ENCODE measurements at regions not wholly inside any gene's neighbourhood (a gene's known extent, or its start where the extent isn't known, plus 50 kb on each side); places are given as distances from the start of the nearest gene placed in this dataset.
"Not testable (repeated sequence)": the region's sequence is repeated elsewhere in the genome, so short reads cannot be mapped to it uniquely, and the experiment has no call there.

DNA sequence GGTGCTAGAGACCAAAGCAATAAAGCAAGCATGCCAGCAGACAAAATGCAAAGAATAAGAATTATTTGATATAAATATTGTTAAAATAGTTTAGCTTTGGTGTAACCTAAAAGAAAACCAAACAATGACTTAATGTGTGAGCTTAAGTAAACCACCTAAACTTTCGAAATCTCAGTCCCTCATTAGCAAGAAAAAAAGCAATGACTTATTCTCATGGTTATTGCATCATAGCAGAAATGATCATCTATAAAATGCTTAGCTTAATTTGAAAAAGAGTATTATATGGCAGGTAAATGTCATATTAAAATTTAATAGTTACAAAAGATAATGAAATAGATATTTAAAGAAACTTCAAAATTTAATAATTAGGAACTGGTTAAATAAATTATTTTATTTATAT lies 1395.7 kb upstream of the EYS start:
- H3K36me3 ChIP-seq (ENCODE audit: insufficient read depth, low read length): no peaks in the 10 kb centered on the region
- H3K4me1 Mint-ChIP-seq: no peaks in the 10 kb centered on the region
- H3K27me3 Mint-ChIP-seq: no peaks in the 10 kb centered on the region
- DNase-seq: no peak
- no peak overlapping the region for H3K27ac Mint-ChIP-seq
- H3K27me3 ChIP-seq (ENCODE audit: insufficient read depth, low read length): no peaks in the 10 kb centered on the region
- H3K9me3 ChIP-seq (ENCODE audit: control insufficient read depth in 1 of 2, low read length in 2 of 2): no peaks in the 10 kb centered on the region
- no peak overlapping the region for H3K27ac ChIP-seq (ENCODE audit: low read depth, low read length)
- ChIA-PET POLR2A (ENCODE audit: partially characterized antibody) (no interaction called here), CTCF (ENCODE audit: partially characterized antibody) (no interaction called here)
- no peaks in the 10 kb centered on the region for H3K4me1 ChIP-seq (ENCODE audit: insufficient read depth, low read length)
- intact Hi-C loops (cut with micrococcal nuclease): no loop called here
- peaks cover 3 to 13% (median 7%) of the 10 kb centered on the region in 8 donors for H3K9me3 Mint-ChIP-seq
- no peaks in the 10 kb centered on the region for H3K36me3 Mint-ChIP-seq
- no peak overlapping the region for H3K4me3 ChIP-seq (ENCODE audit: low read length in 2 of 2)
- no peak overlapping the region for H3K4me3 Mint-ChIP-seq

DNA sequence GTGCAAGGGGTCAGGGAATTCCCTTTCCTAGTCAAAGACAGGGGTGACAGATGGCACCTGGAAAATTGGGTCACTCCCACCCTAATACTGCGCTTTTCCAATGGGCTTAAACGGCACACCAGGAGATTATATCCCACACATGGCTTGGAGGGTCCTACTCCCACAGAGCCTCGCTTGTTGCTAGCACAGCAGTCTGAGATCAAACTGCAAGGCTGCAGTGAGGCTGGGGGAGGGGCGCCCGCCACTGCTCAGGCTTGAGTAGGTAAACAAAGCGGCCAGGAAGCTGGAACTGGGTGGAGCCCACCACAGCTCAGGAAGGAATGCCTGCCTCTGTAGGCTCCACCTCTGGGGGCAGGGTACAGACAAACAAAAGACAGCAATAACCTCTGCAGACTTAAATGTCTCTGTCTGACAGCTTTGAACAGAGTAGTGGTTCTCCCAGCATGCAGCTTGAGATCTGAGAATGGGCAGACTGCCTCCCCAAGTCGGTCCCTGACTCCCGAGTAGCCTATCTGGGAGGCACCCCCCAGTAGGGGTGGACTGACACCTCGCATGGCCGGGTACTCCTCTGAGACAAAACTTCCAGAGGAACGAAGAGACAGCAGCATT lies 1388.7 kb upstream of the EYS start:
- intact Hi-C loops (cut with micrococcal nuclease); H3K36me3 Mint-ChIP-seq; H3K27ac ChIP-seq (ENCODE audit: low read depth, low read length); DNase-seq; CTCF ChIA-PET (ENCODE audit: partially characterized antibody); H3K27me3 Mint-ChIP-seq; POLR2A ChIA-PET (ENCODE audit: partially characterized antibody); H3K36me3 ChIP-seq (ENCODE audit: insufficient read depth, low read length); H3K4me3 Mint-ChIP-seq; H3K9me3 ChIP-seq (ENCODE audit: control insufficient read depth in 1 of 2, low read length in 2 of 2); H3K9me3 Mint-ChIP-seq; H3K4me1 Mint-ChIP-seq; H3K27me3 ChIP-seq (ENCODE audit: insufficient read depth, low read length); H3K4me1 ChIP-seq (ENCODE audit: insufficient read depth, low read length); H3K4me3 ChIP-seq (ENCODE audit: low read length in 2 of 2): not testable (repeated sequence)
- H3K27ac Mint-ChIP-seq: peak overlapping the region in 1 of 7 donors; percentile 29

DNA sequence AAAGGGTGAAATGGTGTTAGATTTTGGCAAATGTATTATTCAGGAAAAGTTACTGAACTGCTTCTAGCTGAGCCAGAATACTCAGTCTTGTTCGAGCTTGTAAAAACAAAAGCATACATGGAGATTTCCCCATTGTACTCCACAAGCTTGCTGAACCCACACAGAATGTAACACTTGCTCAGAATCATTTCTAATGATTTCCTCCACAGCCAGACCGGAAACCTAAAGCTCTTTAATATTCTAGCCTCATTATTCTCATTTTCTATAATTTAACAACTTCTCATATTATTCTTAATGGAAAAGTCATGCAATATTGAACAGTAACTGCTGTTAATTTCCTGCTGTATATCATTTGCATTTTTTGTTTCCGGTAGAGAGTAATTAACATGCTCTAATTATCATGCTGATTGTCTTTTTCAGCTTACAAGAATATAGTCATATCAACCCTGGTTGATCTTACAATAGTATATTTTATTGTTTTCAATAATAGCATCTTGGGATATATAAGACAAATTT lies 1387.5 kb upstream of the EYS start:
- ChIA-PET POLR2A (ENCODE audit: partially characterized antibody) (no interaction called here), CTCF (ENCODE audit: partially characterized antibody) (no interaction called here)
- no peaks in the 10 kb centered on the region for H3K4me1 Mint-ChIP-seq
- Histone ChIP-seq H3K9me3 (ENCODE audit: control insufficient read depth in 1 of 2, low read length in 2 of 2) (no peaks in the 10 kb centered on the region), H3K4me1 (ENCODE audit: insufficient read depth, low read length) (no peaks in the 10 kb centered on the region), H3K4me3 (ENCODE audit: low read length in 2 of 2) (no peak overlapping the region), H3K27me3 (ENCODE audit: insufficient read depth, low read length) (no peaks in the 10 kb centered on the region), H3K36me3 (ENCODE audit: insufficient read depth, low read length) (no peaks in the 10 kb centered on the region), H3K27ac (ENCODE audit: low read depth, low read length) (no peak overlapping the region)
- no peak for DNase-seq
- H3K4me3 Mint-ChIP-seq: no peak overlapping the region
- no peak overlapping the region for H3K27ac Mint-ChIP-seq
- H3K9me3 Mint-ChIP-seq: peaks cover 3 to 13% (median 7%) of the 10 kb centered on the region in 8 donors
- no peaks in the 10 kb centered on the region for H3K27me3 Mint-ChIP-seq
- intact Hi-C loops (cut with micrococcal nuclease): no loop called here
- H3K36me3 Mint-ChIP-seq: no peaks in the 10 kb centered on the region

DNA sequence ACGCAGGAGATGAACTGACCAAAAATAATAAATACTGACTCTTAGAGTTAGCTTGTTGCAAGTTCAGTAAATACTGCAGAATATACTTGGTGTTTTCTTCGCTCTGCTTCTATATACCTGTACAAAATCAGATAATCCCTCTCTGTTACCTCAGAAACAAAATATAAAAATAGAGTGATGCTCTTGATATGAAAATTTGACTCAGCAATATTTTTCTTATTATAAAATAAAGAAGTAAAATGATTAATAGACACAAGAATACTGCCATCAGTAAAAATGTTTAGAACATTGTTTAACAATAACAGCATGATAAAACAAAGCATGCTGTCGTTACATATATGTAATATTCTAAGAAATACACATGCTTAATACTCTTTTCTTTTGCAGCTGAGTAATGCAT lies 1366.9 kb upstream of the EYS start:
- Histone ChIP-seq H3K36me3 (ENCODE audit: insufficient read depth, low read length) (no peaks in the 10 kb centered on the region), H3K4me1 (ENCODE audit: insufficient read depth, low read length) (no peaks in the 10 kb centered on the region), H3K9me3 (ENCODE audit: control insufficient read depth in 1 of 2, low read length in 2 of 2) (no peaks in the 10 kb centered on the region), H3K27me3 (ENCODE audit: insufficient read depth, low read length) (no peaks in the 10 kb centered on the region), H3K4me3 (ENCODE audit: low read length in 2 of 2) (no peak overlapping the region), H3K27ac (ENCODE audit: low read depth, low read length) (no peak overlapping the region)
- no peak overlapping the region for H3K27ac Mint-ChIP-seq
- DNase-seq: no peak
- ChIA-PET CTCF (ENCODE audit: partially characterized antibody) (no interaction called here), POLR2A (ENCODE audit: partially characterized antibody) (no interaction called here)
- peaks cover 0 to 6% (median 2%) of the 10 kb centered on the region in 8 donors for H3K9me3 Mint-ChIP-seq
- intact Hi-C loops (cut with micrococcal nuclease): no loop called here
- no peaks in the 10 kb centered on the region for H3K4me1 Mint-ChIP-seq
- no peak overlapping the region for H3K4me3 Mint-ChIP-seq
- no peaks in the 10 kb centered on the region for H3K27me3 Mint-ChIP-seq
- H3K36me3 Mint-ChIP-seq: no peaks in the 10 kb centered on the region

DNA sequence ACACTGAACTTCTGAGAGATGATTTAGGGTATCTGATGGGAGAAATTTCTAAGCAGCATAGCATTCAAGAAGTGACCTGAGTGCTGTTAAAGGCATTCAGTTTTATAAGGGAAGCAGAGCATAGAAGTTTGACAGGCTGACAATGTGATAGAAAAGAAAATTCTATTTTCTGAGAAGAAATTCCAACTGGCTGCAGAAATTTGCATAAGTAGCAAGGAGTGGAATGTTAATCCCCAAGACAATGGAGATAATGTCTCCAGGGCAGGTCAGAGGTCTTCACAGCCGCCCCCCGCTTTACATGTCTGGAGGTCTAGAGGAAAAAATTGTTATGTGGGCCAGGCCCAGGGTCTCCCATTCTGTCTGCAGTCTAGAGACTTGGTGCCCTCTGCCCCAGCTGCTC lies 1361.8 kb upstream of the EYS start:
- no peaks in the 10 kb centered on the region for H3K4me1 ChIP-seq (ENCODE audit: insufficient read depth, low read length)
- no peaks in the 10 kb centered on the region for H3K27me3 ChIP-seq (ENCODE audit: insufficient read depth, low read length)
- H3K27me3 Mint-ChIP-seq: no peaks in the 10 kb centered on the region
- CTCF ChIA-PET (ENCODE audit: partially characterized antibody): no interaction called here
- no peak for DNase-seq
- H3K27ac ChIP-seq (ENCODE audit: low read depth, low read length): no peak overlapping the region
- intact Hi-C loops (cut with micrococcal nuclease): no loop called here
- H3K9me3 ChIP-seq (ENCODE audit: control insufficient read depth in 1 of 2, low read length in 2 of 2): no peaks in the 10 kb centered on the region
- no peak overlapping the region for H3K4me3 ChIP-seq (ENCODE audit: low read length in 2 of 2)
- no peaks in the 10 kb centered on the region for H3K36me3 ChIP-seq (ENCODE audit: insufficient read depth, low read length)
- no peak overlapping the region for H3K4me3 Mint-ChIP-seq
- H3K27ac Mint-ChIP-seq: no peak overlapping the region
- H3K36me3 Mint-ChIP-seq: no peaks in the 10 kb centered on the region
- peaks cover 0 to 16% (median 10%) of the 10 kb centered on the region in 8 donors for H3K9me3 Mint-ChIP-seq
- no peaks in the 10 kb centered on the region for H3K4me1 Mint-ChIP-seq
- POLR2A ChIA-PET (ENCODE audit: partially characterized antibody): no interaction called here

DNA sequence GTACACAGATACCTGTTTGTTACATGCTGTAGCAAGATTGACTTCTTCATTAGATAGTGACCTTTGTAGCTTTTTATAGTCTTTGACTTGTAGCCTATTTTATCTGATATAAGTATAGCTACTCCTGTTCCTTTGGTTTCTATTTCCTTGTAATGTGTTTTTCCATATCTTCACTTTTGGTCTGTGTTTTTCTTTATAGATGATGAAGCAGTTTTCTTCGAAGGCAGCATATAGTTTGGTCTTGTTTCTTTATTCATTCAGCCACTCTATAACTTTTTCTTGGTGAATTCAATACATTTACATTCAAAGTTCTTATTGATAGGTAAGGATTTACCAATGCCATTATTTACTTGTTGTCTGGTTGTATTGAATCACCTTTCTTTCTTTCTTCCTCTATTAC lies 1357.3 kb upstream of the EYS start:
- H3K36me3 Mint-ChIP-seq: no peaks in the 10 kb centered on the region
- H3K4me1 Mint-ChIP-seq: no peaks in the 10 kb centered on the region
- Histone ChIP-seq H3K4me3 (ENCODE audit: low read length in 2 of 2) (no peak overlapping the region), H3K27me3 (ENCODE audit: insufficient read depth, low read length) (no peaks in the 10 kb centered on the region), H3K4me1 (ENCODE audit: insufficient read depth, low read length) (no peaks in the 10 kb centered on the region), H3K36me3 (ENCODE audit: insufficient read depth, low read length) (no peaks in the 10 kb centered on the region), H3K9me3 (ENCODE audit: control insufficient read depth in 1 of 2, low read length in 2 of 2) (no peaks in the 10 kb centered on the region), H3K27ac (ENCODE audit: low read depth, low read length) (no peak overlapping the region)
- H3K27me3 Mint-ChIP-seq: no peaks in the 10 kb centered on the region
- no peak for DNase-seq
- ChIA-PET CTCF (ENCODE audit: partially characterized antibody) (interaction anchor here (1.0 kb wide), 1 partner anchor 10 kb away, joined by 3 read pairs; no protein-coding TSS in a partner anchor), POLR2A (ENCODE audit: partially characterized antibody) (no interaction called here)
- H3K27ac Mint-ChIP-seq: peak overlapping the region in 1 of 7 donors; percentile 50
- no peak overlapping the region for H3K4me3 Mint-ChIP-seq
- H3K9me3 Mint-ChIP-seq: peaks cover 0 to 28% (median 14%) of the 10 kb centered on the region in 8 donors
- intact Hi-C loops (cut with micrococcal nuclease): no loop called here

DNA sequence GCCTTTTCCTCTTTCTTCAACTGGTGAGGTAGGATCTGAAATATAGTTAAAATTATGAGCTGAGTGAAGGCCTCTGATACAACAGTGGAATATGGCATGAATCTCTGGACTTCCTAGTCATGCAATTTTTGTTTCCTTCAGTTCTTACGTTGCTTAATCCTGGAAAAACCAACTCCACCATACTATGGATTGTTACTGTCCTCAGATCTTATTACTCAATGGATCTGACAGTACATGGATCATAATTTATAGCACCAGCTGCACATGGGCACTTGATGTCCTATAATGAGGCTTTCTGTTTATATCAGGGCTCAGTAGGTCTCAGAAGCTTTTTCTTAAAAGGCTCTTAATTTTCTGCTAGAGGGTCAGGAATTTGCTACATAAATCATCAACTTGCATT lies 1341.0 kb upstream of the EYS start:
- no peaks in the 10 kb centered on the region for H3K9me3 ChIP-seq (ENCODE audit: control insufficient read depth in 1 of 2, low read length in 2 of 2)
- no peaks in the 10 kb centered on the region for H3K4me1 ChIP-seq (ENCODE audit: insufficient read depth, low read length)
- no peak overlapping the region for H3K4me3 ChIP-seq (ENCODE audit: low read length in 2 of 2)
- no peak overlapping the region for H3K27ac Mint-ChIP-seq
- no peaks in the 10 kb centered on the region for H3K36me3 ChIP-seq (ENCODE audit: insufficient read depth, low read length)
- H3K27me3 Mint-ChIP-seq: no peaks in the 10 kb centered on the region
- ChIA-PET POLR2A (ENCODE audit: partially characterized antibody) (no interaction called here), CTCF (ENCODE audit: partially characterized antibody) (no interaction called here)
- DNase-seq: no peak
- intact Hi-C loops (cut with micrococcal nuclease): no loop called here
- H3K27me3 ChIP-seq (ENCODE audit: insufficient read depth, low read length): no peaks in the 10 kb centered on the region
- H3K4me1 Mint-ChIP-seq: no peaks in the 10 kb centered on the region
- peaks cover 0 to 14% (median 9%) of the 10 kb centered on the region in 8 donors for H3K9me3 Mint-ChIP-seq
- H3K27ac ChIP-seq (ENCODE audit: low read depth, low read length): no peak overlapping the region
- no peak overlapping the region for H3K4me3 Mint-ChIP-seq
- H3K36me3 Mint-ChIP-seq: no peaks in the 10 kb centered on the region

DNA sequence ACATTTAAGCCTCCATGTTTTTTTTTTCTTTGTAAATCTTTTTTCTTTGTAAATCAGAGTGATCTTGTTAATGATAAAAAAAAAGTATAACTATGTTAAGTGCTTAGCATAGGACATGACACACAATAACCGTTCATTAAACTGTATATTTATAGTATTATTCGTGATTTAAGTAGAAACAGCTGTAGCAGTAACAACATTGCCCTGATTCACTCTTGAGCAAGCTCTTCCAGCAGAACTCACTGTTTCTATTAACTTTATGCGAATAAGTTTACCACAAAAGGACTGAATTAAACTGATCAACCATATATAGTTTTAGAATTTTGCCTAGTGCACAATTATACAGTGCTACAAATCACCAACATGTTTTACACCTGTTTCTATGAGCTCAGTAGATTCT lies 1338.0 kb upstream of the EYS start:
- no peaks in the 10 kb centered on the region for H3K4me1 ChIP-seq (ENCODE audit: insufficient read depth, low read length)
- intact Hi-C loops (cut with micrococcal nuclease): no loop called here
- H3K27me3 Mint-ChIP-seq: no peaks in the 10 kb centered on the region
- no peak overlapping the region for H3K27ac Mint-ChIP-seq
- DNase-seq: no peak
- peaks cover 0 to 14% (median 6%) of the 10 kb centered on the region in 8 donors for H3K9me3 Mint-ChIP-seq
- H3K36me3 Mint-ChIP-seq: no peaks in the 10 kb centered on the region
- H3K4me3 Mint-ChIP-seq: no peak overlapping the region
- no peaks in the 10 kb centered on the region for H3K27me3 ChIP-seq (ENCODE audit: insufficient read depth, low read length)
- POLR2A ChIA-PET (ENCODE audit: partially characterized antibody): no interaction called here
- CTCF ChIA-PET (ENCODE audit: partially characterized antibody): no interaction called here
- H3K4me3 ChIP-seq (ENCODE audit: low read length in 2 of 2): no peak overlapping the region
- H3K36me3 ChIP-seq (ENCODE audit: insufficient read depth, low read length): no peaks in the 10 kb centered on the region
- no peaks in the 10 kb centered on the region for H3K4me1 Mint-ChIP-seq
- no peaks in the 10 kb centered on the region for H3K9me3 ChIP-seq (ENCODE audit: control insufficient read depth in 1 of 2, low read length in 2 of 2)
- no peak overlapping the region for H3K27ac ChIP-seq (ENCODE audit: low read depth, low read length)
